K562 (cell line): ENCODE measurements at regions not wholly inside any gene's neighbourhood (a gene's known extent, or its start where the extent isn't known, plus 50 kb on each side); places are given as distances from the start of the nearest gene placed in this dataset.

Source experiments
- CGGBP1 ChIP-seq: fragments of 250-450 bp; sonication (Bioruptor Pico); IDR thresholded peaks from 2 replicates; pipeline ENCODE4 v1.9.0; 2021; ENCODE audit warnings: mild to moderate bottlenecking
- SREBF2 ChIP-seq: sonication (generic); formaldehyde crosslinking; IDR thresholded peaks from 2 replicates; pipeline ENCODE4 v1.4.0; 2020; ENCODE audit warnings: mild to moderate bottlenecking, missing genetic modification reagents
- ZNF124 ChIP-seq: sonication (generic); formaldehyde crosslinking; IDR thresholded peaks from 2 replicates; pipeline ENCODE4 v1.8.1; 2022; ENCODE audit warnings: missing genetic modification reagents
- ZNF282 ChIP-seq: sonication (generic); formaldehyde crosslinking; IDR thresholded peaks from 2 replicates; pipeline ENCODE4 v1.8.1; 2023; ENCODE audit warnings: missing genetic modification reagents
- ZNF407 ChIP-seq: fragments of 450-650 bp; IDR thresholded peaks from 2 replicates; pipeline ENCODE4 v1.6.1; 2016; ENCODE audit warnings: low read depth
- ZNF408 ChIP-seq: fragments of 250-450 bp; sonication (Bioruptor Pico); IDR thresholded peaks from 2 replicates; pipeline ENCODE4 v1.4.0; 2020; ENCODE audit warnings: low read depth, mild to moderate bottlenecking, moderate library complexity
- ZNF507 ChIP-seq: conservative IDR thresholded peaks from 2 replicates; pipeline ENCODE4 v1.6.1; 2017; ENCODE audit warnings: missing genetic modification characterization, missing compliant biosample characterization
- ZNF511 ChIP-seq: sonication (generic); formaldehyde crosslinking; IDR thresholded peaks from 2 replicates; pipeline ENCODE4 v1.8.0; 2022; ENCODE audit warnings: mild to moderate bottlenecking, missing genetic modification reagents
- TF ChIP-seq, protein P1 (sequence below): fragments of 450-650 bp; IDR thresholded peaks from 2 replicates; pipeline ENCODE4 v1.7.1; 2018; ENCODE audit warnings: mild to moderate bottlenecking, low read depth; ENCODE audit not compliant: partially characterized antibody
- TF ChIP-seq, protein P2 (sequence below): fragments of 450-650 bp; formaldehyde crosslinking; conservative IDR thresholded peaks from 2 replicates; pipeline ENCODE4 v1.4.0; 2022; ENCODE audit warnings: mild to moderate bottlenecking, missing genetic modification characterization
- TF ChIP-seq, protein P3 (sequence below): fragments of 450-650 bp; formaldehyde crosslinking; IDR thresholded peaks from 2 replicates; pipeline ENCODE4 v1.4.0; 2020; ENCODE audit warnings: mild to moderate bottlenecking, mixed read lengths

DNA sequence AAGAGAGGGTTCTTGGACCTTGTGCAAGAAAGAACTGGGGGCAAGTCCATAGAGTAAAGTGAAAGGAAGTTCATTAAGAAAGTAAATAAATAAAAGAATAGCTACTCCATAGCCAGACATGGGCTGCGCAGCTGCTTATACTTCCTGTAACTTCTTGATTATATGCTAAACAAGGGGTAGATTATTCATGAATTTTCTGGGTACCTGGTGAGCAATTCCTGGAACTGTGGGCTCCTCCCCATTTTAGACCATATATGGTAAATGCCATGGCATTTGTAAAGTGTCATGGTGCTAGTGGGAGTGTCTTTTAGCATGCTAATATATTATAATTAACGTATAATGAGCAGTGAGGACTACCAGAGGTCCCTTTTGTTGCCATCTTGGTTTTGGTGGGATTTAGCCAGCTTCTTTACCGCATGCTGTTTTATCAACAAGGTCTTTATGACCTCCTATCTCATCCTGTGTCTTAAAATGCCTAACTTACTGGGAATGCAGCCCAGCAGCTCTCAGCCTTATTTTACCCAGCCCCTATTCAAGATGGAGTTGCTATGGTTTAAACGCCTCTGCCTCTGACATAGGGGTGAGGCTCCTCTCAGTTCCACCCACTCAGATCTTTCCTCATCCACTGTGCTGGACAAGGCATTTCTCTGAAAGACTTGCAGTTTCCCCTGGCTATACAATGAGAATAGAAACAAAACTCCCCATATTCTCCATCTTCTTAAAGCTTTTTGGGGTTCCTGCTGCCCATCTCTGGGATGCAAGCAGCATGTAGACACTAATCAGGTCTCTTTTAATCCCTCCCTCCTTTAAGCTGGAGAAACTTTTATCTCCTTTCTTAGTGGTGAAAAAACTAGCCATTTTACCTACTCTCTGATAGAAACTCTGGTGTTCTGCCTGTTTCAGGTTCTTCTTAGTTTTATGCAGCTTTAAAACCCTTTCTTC is 91.2 kb downstream of the ARRDC3 start (continued):
- TF ChIP-seq ZNF407 (no peak), ZNF408 (CRISPR knock-in tag) (no peak), ZNF282 (no peak), ZNF124 (CRISPR knock-in tag) (no peak), ZNF511 (CRISPR knock-in tag) (no peak), ZNF507 (peak; percentile 41; the same call in 1 of the 2 replicates), CGGBP1 (CRISPR knock-in tag) (no peak), SREBF2 (CRISPR knock-in tag) (no peak)
- TF ChIP-seq, protein P1, sequence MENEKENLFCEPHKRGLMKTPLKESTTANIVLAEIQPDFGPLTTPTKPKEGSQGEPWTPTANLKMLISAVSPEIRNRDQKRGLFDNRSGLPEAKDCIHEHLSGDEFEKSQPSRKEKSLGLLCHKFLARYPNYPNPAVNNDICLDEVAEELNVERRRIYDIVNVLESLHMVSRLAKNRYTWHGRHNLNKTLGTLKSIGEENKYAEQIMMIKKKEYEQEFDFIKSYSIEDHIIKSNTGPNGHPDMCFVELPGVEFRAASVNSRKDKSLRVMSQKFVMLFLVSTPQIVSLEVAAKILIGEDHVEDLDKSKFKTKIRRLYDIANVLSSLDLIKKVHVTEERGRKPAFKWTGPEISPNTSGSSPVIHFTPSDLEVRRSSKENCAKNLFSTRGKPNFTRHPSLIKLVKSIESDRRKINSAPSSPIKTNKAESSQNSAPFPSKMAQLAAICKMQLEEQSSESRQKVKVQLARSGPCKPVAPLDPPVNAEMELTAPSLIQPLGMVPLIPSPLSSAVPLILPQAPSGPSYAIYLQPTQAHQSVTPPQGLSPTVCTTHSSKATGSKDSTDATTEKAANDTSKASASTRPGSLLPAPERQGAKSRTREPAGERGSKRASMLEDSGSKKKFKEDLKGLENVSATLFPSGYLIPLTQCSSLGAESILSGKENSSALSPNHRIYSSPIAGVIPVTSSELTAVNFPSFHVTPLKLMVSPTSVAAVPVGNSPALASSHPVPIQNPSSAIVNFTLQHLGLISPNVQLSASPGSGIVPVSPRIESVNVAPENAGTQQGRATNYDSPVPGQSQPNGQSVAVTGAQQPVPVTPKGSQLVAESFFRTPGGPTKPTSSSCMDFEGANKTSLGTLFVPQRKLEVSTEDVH: no peak
- TF ChIP-seq, protein P2, sequence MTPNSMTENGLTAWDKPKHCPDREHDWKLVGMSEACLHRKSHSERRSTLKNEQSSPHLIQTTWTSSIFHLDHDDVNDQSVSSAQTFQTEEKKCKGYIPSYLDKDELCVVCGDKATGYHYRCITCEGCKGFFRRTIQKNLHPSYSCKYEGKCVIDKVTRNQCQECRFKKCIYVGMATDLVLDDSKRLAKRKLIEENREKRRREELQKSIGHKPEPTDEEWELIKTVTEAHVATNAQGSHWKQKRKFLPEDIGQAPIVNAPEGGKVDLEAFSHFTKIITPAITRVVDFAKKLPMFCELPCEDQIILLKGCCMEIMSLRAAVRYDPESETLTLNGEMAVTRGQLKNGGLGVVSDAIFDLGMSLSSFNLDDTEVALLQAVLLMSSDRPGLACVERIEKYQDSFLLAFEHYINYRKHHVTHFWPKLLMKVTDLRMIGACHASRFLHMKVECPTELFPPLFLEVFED (CRISPR knock-in tag): peak; percentile 91
- TF ChIP-seq, protein P3, sequence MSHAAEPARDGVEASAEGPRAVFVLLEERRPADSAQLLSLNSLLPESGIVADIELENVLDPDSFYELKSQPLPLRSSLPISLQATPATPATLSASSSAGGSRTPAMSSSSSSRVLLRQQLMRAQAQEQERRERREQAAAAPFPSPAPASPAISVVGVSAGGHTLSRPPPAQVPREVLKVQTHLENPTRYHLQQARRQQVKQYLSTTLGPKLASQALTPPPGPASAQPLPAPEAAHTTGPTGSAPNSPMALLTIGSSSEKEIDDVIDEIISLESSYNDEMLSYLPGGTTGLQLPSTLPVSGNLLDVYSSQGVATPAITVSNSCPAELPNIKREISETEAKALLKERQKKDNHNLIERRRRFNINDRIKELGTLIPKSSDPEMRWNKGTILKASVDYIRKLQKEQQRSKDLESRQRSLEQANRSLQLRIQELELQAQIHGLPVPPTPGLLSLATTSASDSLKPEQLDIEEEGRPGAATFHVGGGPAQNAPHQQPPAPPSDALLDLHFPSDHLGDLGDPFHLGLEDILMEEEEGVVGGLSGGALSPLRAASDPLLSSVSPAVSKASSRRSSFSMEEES (CRISPR knock-in tag): no peak
